Stomach (tissue), 4 donors: ENCODE measurements at regions not wholly inside any gene's neighbourhood (a gene's known extent, or its start where the extent isn't known, plus 50 kb on each side); places are given as distances from the start of the nearest gene placed in this dataset.

Experiments used
- EP300 ChIP-seq: sonication (generic); formaldehyde crosslinking; IDR thresholded peaks from one replicate; pipeline ENCODE4 v1.6.1; 2017; ENCODE audit warnings: antibody characterized with exemption
- TF ChIP-seq, protein P1 (sequence below), 7 experiments: fragments of 450-650 bp in 4 of 7; fragments of 200-600 bp in 3 of 7; sonication (generic) in 3 of 7; IDR thresholded peaks; one replicate each; pipeline ENCODE4 v1.5.1; 2016 to 2019; ENCODE audit warnings: antibody characterized with exemption in 7 of 7, control low read depth in 2 of 7, mild to moderate bottlenecking in 1 of 7

DNA sequence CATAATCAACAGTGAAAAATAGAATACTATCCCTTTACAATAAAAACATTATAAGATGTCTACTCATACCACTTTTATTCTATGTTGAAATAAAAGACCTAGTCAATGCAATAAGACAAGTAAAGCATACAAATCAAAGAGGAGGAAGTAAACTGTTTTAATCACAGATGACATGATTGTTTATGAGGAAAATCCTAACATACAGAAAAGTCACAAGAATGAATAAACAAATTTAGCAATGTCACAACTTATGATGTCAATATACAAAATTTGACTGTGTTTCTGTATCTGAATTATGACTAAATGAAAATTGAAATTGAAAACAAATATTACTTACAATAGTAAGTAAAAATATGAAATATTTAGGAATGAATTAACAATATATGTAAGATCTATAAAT, 221.9 kb upstream of the GRIA4 start:
- TF ChIP-seq, protein P1, sequence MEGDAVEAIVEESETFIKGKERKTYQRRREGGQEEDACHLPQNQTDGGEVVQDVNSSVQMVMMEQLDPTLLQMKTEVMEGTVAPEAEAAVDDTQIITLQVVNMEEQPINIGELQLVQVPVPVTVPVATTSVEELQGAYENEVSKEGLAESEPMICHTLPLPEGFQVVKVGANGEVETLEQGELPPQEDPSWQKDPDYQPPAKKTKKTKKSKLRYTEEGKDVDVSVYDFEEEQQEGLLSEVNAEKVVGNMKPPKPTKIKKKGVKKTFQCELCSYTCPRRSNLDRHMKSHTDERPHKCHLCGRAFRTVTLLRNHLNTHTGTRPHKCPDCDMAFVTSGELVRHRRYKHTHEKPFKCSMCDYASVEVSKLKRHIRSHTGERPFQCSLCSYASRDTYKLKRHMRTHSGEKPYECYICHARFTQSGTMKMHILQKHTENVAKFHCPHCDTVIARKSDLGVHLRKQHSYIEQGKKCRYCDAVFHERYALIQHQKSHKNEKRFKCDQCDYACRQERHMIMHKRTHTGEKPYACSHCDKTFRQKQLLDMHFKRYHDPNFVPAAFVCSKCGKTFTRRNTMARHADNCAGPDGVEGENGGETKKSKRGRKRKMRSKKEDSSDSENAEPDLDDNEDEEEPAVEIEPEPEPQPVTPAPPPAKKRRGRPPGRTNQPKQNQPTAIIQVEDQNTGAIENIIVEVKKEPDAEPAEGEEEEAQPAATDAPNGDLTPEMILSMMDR (IDR thresholded peaks at IDR 0.05): no peak
- TF ChIP-seq EP300: no peak
